PC-3 (cell line): ENCODE measurements at regions not wholly inside any gene's neighbourhood (a gene's known extent, or its start where the extent isn't known, plus 50 kb on each side); places are given as distances from the start of the nearest gene placed in this dataset.
"Not testable (repeated sequence)": the region's sequence is repeated elsewhere in the genome, so short reads cannot be mapped to it uniquely, and the experiment has no call there.

Source experiments
- ATAC-seq: fragments of 200-7000 bp; cut with Tn5 transposase; 2 replicates; pipeline ENCODE4 v1.9.1; 2020; ENCODE audit warnings: mild to moderate bottlenecking, moderate library complexity
- BruUV-seq: library from RNA; stranded (reverse); fragments of 400-500 nt; replicated peaks from 2 replicates; lab custom pipeline; 2021; lab: Mats Ljungman, UMichigan
- CTCF ChIA-PET: fragments of 300-600 bp; sonication (Branson Sonifier 250); formaldehyde crosslinking; loops from one replicate; lab custom pipeline; 2022; ENCODE audit warnings: antibody characterized with exemption; lab: Charles Lee
- POLR2A ChIA-PET: fragments of 300-600 bp; sonication (Branson Sonifier 250); formaldehyde crosslinking; loops from one replicate; lab custom pipeline; 2022; ENCODE audit warnings: antibody characterized with exemption; ENCODE audit not compliant: unreplicated experiment; lab: Charles Lee
- DNase-seq: peaks from one replicate; pipeline ENCODE4 v3.0.0-alpha.2; 2015
- H2AFZ ChIP-seq: fragments of 300-600 bp; sonication (generic); 2 replicates; pipeline ENCODE4 v1.6.0; 2016; ENCODE audit warnings: antibody characterized with exemption, low read length
- H3F3A ChIP-seq: fragments of 300-600 bp; sonication (generic); one replicate; pipeline ENCODE4 v1.6.0; 2017; ENCODE audit warnings: antibody characterized with exemption, low read length, control low read depth, mild to moderate bottlenecking; ENCODE audit not compliant: unreplicated experiment
- H3K27ac ChIP-seq: fragments of 300-600 bp; sonication (generic); 2 replicates; pipeline ENCODE4 v1.5.1; 2016; ENCODE audit warnings: mild to moderate bottlenecking, low read length
- H3K27me3 ChIP-seq: fragments of 300-600 bp; sonication (generic); 2 replicates; pipeline ENCODE4 v1.6.1; 2016; ENCODE audit warnings: low read length, mixed read lengths
- H3K36me3 ChIP-seq: fragments of 300-600 bp; sonication (generic); 2 replicates; pipeline ENCODE4 v1.6.1; 2016; ENCODE audit warnings: low read depth, mixed run types, low read length, mixed read lengths
- H3K4me1 ChIP-seq: fragments of 300-600 bp; sonication (generic); 2 replicates; pipeline ENCODE4 v1.5.1; 2016; ENCODE audit warnings: low read length; ENCODE audit not compliant: insufficient read depth
- H3K4me2 ChIP-seq: fragments of 300-600 bp; sonication (generic); 2 replicates; pipeline ENCODE4 v1.6.0; 2016; ENCODE audit warnings: low read length
- H3K4me3 ChIP-seq: fragments of 300-600 bp; sonication (generic); 2 replicates; pipeline ENCODE4 v1.5.1; 2016; ENCODE audit warnings: mild to moderate bottlenecking, low read length, mixed read lengths
- H3K79me2 ChIP-seq: fragments of 300-600 bp; sonication (generic); 2 replicates; pipeline ENCODE4 v1.6.1; 2017; ENCODE audit warnings: low read length, mixed read lengths
- H3K9ac ChIP-seq: fragments of 300-600 bp; sonication (generic); 2 replicates; pipeline ENCODE4 v1.6.0; 2016; ENCODE audit warnings: mild to moderate bottlenecking, low read length
- H3K9me2 ChIP-seq: fragments of 300-600 bp; sonication (generic); replicated peaks from 2 replicates; pipeline ENCODE4 v1.6.1; 2016; ENCODE audit warnings: mixed run types, low read length, mixed read lengths
- H3K9me3 ChIP-seq: fragments of 300-600 bp; sonication (generic); 2 replicates; pipeline ENCODE4 v1.6.1; 2016; ENCODE audit warnings: low read length, mixed read lengths
- H4K20me1 ChIP-seq: fragments of 300-600 bp; sonication (generic); 2 replicates; pipeline ENCODE4 v1.6.1; 2016; ENCODE audit warnings: low read length, mixed read lengths
- CTCF ChIP-seq: fragments of 300-600 bp; sonication (generic); conservative IDR thresholded peaks from 2 replicates; pipeline ENCODE4 v1.5.1; 2017; ENCODE audit warnings: antibody characterized with exemption, low read depth, mild to moderate bottlenecking, low read length
- EZH2 ChIP-seq: fragments of 300-600 bp; sonication (generic); IDR thresholded peaks from one replicate; pipeline ENCODE4 v1.6.1; 2017; ENCODE audit warnings: antibody characterized with exemption, mild to moderate bottlenecking, low read length; ENCODE audit not compliant: unreplicated experiment
- EZH2phosphoT487 ChIP-seq: fragments of 300-600 bp; sonication (generic); IDR thresholded peaks from 2 replicates; pipeline ENCODE4 v1.6.1; 2018; ENCODE audit warnings: mild to moderate bottlenecking, antibody characterized with exemption, low read length, borderline replicate concordance
- intact Hi-C: fragments of 100-400 bp; cut with micrococcal nuclease; formaldehyde crosslinking; loops from 2 replicates; pipeline ENCODE4 v1.9.0; 2023

- ChIA-PET CTCF (no interaction called here), POLR2A (no interaction called here)
- Histone ChIP-seq H3K36me3 (no peaks in the 10 kb centered on the region), H3K27me3 (no peaks in the 10 kb centered on the region), H3K4me1 (no peaks in the 10 kb centered on the region), H3K79me2 (no peaks in the 10 kb centered on the region), H3K9me2 (no peaks in the 10 kb centered on the region), H4K20me1 (no peaks in the 10 kb centered on the region), H3K27ac (no peak overlapping the region), H3K9me3 (no peaks in the 10 kb centered on the region), H3F3A (no peaks in the 10 kb centered on the region), H3K4me3 (no peak overlapping the region), H3K4me2 (no peak overlapping the region), H3K9ac (no peak overlapping the region), H2AFZ (no peak overlapping the region)
- no TSS peak for BruUV-seq
- intact Hi-C loops: no loop called here
- TF ChIP-seq CTCF (no peak), EZH2phosphoT487 (no peak), EZH2 (no peak)
- no peak for ATAC-seq
- DNase-seq: no peak
Observed at GRCh38 chr4:97140545-97140944, 1002.7 kb downstream of the STPG2 start.

- H3K27ac ChIP-seq, POLR2A ChIA-PET, BruUV-seq, intact Hi-C loops, CTCF ChIA-PET, H3K4me3 ChIP-seq, H3K4me1 ChIP-seq, ATAC-seq, H3K9me2 ChIP-seq, H3K36me3 ChIP-seq, H3K9ac ChIP-seq, H3K4me2 ChIP-seq, DNase-seq, H4K20me1 ChIP-seq, H3K27me3 ChIP-seq, H3K79me2 ChIP-seq, H2AFZ ChIP-seq, H3F3A ChIP-seq, H3K9me3 ChIP-seq: not testable (repeated sequence)
Observed at GRCh38 chr4:97141332-97141731, 1001.9 kb downstream of the STPG2 start.

- DNase-seq (no peak), ATAC-seq (no peak)
- no peaks in the 10 kb centered on the region for H3F3A ChIP-seq
- H3K9ac ChIP-seq: no peak overlapping the region
- POLR2A ChIA-PET: interaction anchor here (0.7 kb wide), 1 partner anchor 534 kb away, joined by 3 read pairs; no protein-coding TSS in a partner anchor
- TF ChIP-seq CTCF (no peak), EZH2 (no peak), EZH2phosphoT487 (no peak)
- H3K4me1 ChIP-seq: no peaks in the 10 kb centered on the region
- no peak overlapping the region for H3K27ac ChIP-seq
- H3K9me3 ChIP-seq: no peaks in the 10 kb centered on the region
- no peaks in the 10 kb centered on the region for H3K36me3 ChIP-seq
- intact Hi-C loops: no loop called here
- H4K20me1 ChIP-seq: no peaks in the 10 kb centered on the region
- H3K4me3 ChIP-seq: no peak overlapping the region
- no peaks in the 10 kb centered on the region for H3K27me3 ChIP-seq
- CTCF ChIA-PET: no interaction called here
- no peak overlapping the region for H3K4me2 ChIP-seq
- BruUV-seq: no TSS peak
- no peaks in the 10 kb centered on the region for H3K9me2 ChIP-seq
- H3K79me2 ChIP-seq: no peaks in the 10 kb centered on the region
- H2AFZ ChIP-seq: no peak overlapping the region
Observed at GRCh38 chr4:97142410-97142809, 1000.9 kb downstream of the STPG2 start.
